HCT116 (cell line): ENCODE measurements at regions not wholly inside any gene's neighbourhood (a gene's known extent, or its start where the extent isn't known, plus 50 kb on each side); places are given as distances from the start of the nearest gene placed in this dataset.

Experiments
- ATAC-seq: fragments of 200-7000 bp; cut with Tn5 transposase; 2 replicates; pipeline ENCODE4 v1.9.1; 2020; ENCODE audit warnings: mild to moderate bottlenecking, moderate library complexity
- BruUV-seq: library from RNA; stranded (reverse); fragments of 400-500 nt; replicated peaks from 2 replicates; lab custom pipeline; 2021; lab: Mats Ljungman, UMichigan
- CTCF ChIA-PET: fragments of 300-600 bp; sonication (Branson Sonifier 250); formaldehyde crosslinking; loops from one replicate; lab custom pipeline; 2021; ENCODE audit warnings: antibody characterized with exemption; lab: Charles Lee
- POLR2A ChIA-PET: fragments of 300-600, 350-600 bp; sonication (Branson Sonifier 250); formaldehyde crosslinking; loops from one replicate; lab custom pipeline; 2021; ENCODE audit warnings: antibody characterized with exemption; lab: Charles Lee
- RAD21 ChIA-PET, 2 experiments: fragments of 300-600 bp; sonication (Branson Sonifier 250); formaldehyde crosslinking; loops; one replicate each; lab custom pipeline; 2023; ENCODE audit warnings: low total read pairs in 2 of 2; ENCODE audit not compliant: uncharacterized antibody in 2 of 2, unreplicated experiment in 2 of 2, low non-redundant PET in 1 of 2; lab: Charles Lee
- DNase-seq: peaks from one replicate; pipeline ENCODE4 v3.0.0-alpha.2; 2010; ENCODE audit warnings: low read depth, low spot score
- H2AFZ ChIP-seq: fragments of 200-600 bp; shearing (Covaris generic), sonication (generic); 2 replicates; pipeline ENCODE4 v1.6.1; 2017; ENCODE audit warnings: low read depth, mixed run types, mixed read lengths, antibody characterized with exemption, low read length; ENCODE audit not compliant: poor library complexity, severe bottlenecking
- H3K27ac ChIP-seq: 2 replicates; pipeline ENCODE4 v1.5.1; 2012; ENCODE audit warnings: low read depth, low read length
- H3K27me3 ChIP-seq: fragments of 200-600 bp; sonication (generic); 2 replicates; pipeline ENCODE4 v1.6.1; 2016; ENCODE audit warnings: mixed run types, low read length, mixed read lengths; ENCODE audit not compliant: insufficient read depth
- H3K36me3 ChIP-seq, 2 experiments: fragments of 200-500 bp in 1 of 2; fragments of 200-600 bp in 1 of 2; sonication (Bioruptor generic) in 1 of 2; sonication (generic) in 1 of 2; 2 replicates each; pipeline versions ENCODE4 v1.5.1 to v1.6.1; 2014 to 2016; ENCODE audit warnings: low read length in 2 of 2, inconsistent platforms in 1 of 2, mixed read lengths in 1 of 2, mixed run types in 1 of 2; ENCODE audit not compliant: insufficient read depth in 2 of 2, control insufficient read depth in 1 of 2
- H3K4me1 ChIP-seq, 2 experiments: fragments of 200-600 bp in 1 of 2; sonication (generic) in 1 of 2; 2 replicates each; pipeline versions ENCODE4 v1.5.1 to v1.6.1; 2012 to 2017; ENCODE audit warnings: low read length in 2 of 2, inconsistent platforms in 1 of 2, mild to moderate bottlenecking in 1 of 2, mixed read lengths in 1 of 2, mixed run types in 1 of 2, moderate library complexity in 1 of 2; ENCODE audit not compliant: insufficient read depth in 2 of 2, control insufficient read depth in 1 of 2
- H3K4me2 ChIP-seq: fragments of 200-600 bp; sonication (generic); 2 replicates; pipeline ENCODE4 v1.6.1; 2017; ENCODE audit warnings: mixed run types, low read length, mixed read lengths
- H3K4me3 ChIP-seq, 2 experiments: fragments of 200-600 bp in 1 of 2; sonication (generic) in 1 of 2; replicated peaks in 1 of 2; 2 replicates each; pipeline ENCODE4 v1.5.1; 2011 to 2016; ENCODE audit warnings: low read length in 2 of 2, control low read depth in 1 of 2, low read depth in 1 of 2, mild to moderate bottlenecking in 1 of 2, mixed read lengths in 1 of 2, mixed run types in 1 of 2
- H3K79me2 ChIP-seq: fragments of 200-600 bp; sonication (generic); 2 replicates; pipeline ENCODE4 v1.6.1; 2017; ENCODE audit warnings: mild to moderate bottlenecking, mixed run types, low read length, moderate library complexity, mixed read lengths; ENCODE audit not compliant: insufficient read depth
- H3K9ac ChIP-seq: fragments of 200-600 bp; sonication (generic); 2 replicates; pipeline ENCODE4 v1.6.1; 2016; ENCODE audit warnings: low read length, mixed read lengths
- H3K9me2 ChIP-seq: fragments of 200-600 bp; sonication (generic), shearing (Covaris generic); 2 replicates; pipeline ENCODE4 v1.6.1; 2017; ENCODE audit warnings: mixed run types, mild to moderate bottlenecking, moderate library complexity; ENCODE audit not compliant: insufficient read depth
- H3K9me3 ChIP-seq, 2 experiments: fragments of 200-500 bp in 1 of 2; fragments of 200-600 bp in 1 of 2; sonication (Bioruptor generic) in 1 of 2; sonication (generic) in 1 of 2; 2 replicates each; pipeline ENCODE4 v1.6.1; 2014 to 2017; ENCODE audit warnings: low read length in 2 of 2, mixed read lengths in 2 of 2, inconsistent platforms in 1 of 2, low read depth in 1 of 2, mild to moderate bottlenecking in 1 of 2, mixed run types in 1 of 2, moderate library complexity in 1 of 2; ENCODE audit not compliant: control insufficient read depth in 1 of 2, insufficient read depth in 1 of 2
- H4K20me1 ChIP-seq: fragments of 200-600 bp; sonication (generic), shearing (Covaris generic); 2 replicates; pipeline ENCODE4 v1.6.1; 2017; ENCODE audit warnings: mixed run types, mild to moderate bottlenecking, moderate library complexity; ENCODE audit not compliant: insufficient read depth
- CBX3 ChIP-seq: IDR thresholded peaks from 2 replicates; pipeline ENCODE4 v1.6.1; 2012; ENCODE audit warnings: low read depth
- CEBPB ChIP-seq: IDR thresholded peaks from 2 replicates; pipeline ENCODE4 v1.6.1; 2012; ENCODE audit warnings: low read depth
- EGR1 ChIP-seq: IDR thresholded peaks from 2 replicates; pipeline ENCODE4 v1.6.1; 2012; ENCODE audit warnings: low read depth
- EZH2phosphoT487 ChIP-seq: fragments of 200-600 bp; IDR thresholded peaks from 2 replicates; pipeline ENCODE4 v1.6.1; 2018; ENCODE audit warnings: antibody characterized with exemption, borderline replicate concordance
- FOSL1 ChIP-seq: IDR thresholded peaks from 2 replicates; pipeline ENCODE4 v1.6.1; 2012; ENCODE audit warnings: low read depth
- JUND ChIP-seq: IDR thresholded peaks from 2 replicates; pipeline ENCODE4 v1.6.1; 2012
- MAX ChIP-seq: IDR thresholded peaks from 2 replicates; pipeline ENCODE4 v1.6.1; 2012
- POLR2A ChIP-seq: IDR thresholded peaks from 2 replicates; pipeline ENCODE4 v1.7.0; 2011; ENCODE audit warnings: borderline replicate concordance; ENCODE audit not compliant: insufficient read depth, insufficient read length; ENCODE audit errors: extremely low read depth
- POLR2AphosphoS5 ChIP-seq: IDR thresholded peaks from 2 replicates; pipeline ENCODE4 v1.6.1; 2011; ENCODE audit warnings: mild to moderate bottlenecking, low read depth, low read length, moderate library complexity
- SIN3A ChIP-seq: IDR thresholded peaks from 2 replicates; pipeline ENCODE4 v1.6.1; 2012; ENCODE audit warnings: low read depth
- SP1 ChIP-seq: IDR thresholded peaks from 2 replicates; pipeline ENCODE4 v1.6.1; 2012; ENCODE audit warnings: low read depth
- SRF ChIP-seq: IDR thresholded peaks from 2 replicates; pipeline ENCODE4 v1.6.1; 2012; ENCODE audit warnings: low read depth
- TCF7L2 ChIP-seq: IDR thresholded peaks from 2 replicates; pipeline ENCODE4 v1.7.0; 2011; ENCODE audit warnings: borderline replicate concordance, inconsistent platforms; ENCODE audit not compliant: insufficient read depth, insufficient read length; ENCODE audit errors: extremely low read depth
- YY1 ChIP-seq: IDR thresholded peaks from 2 replicates; pipeline ENCODE4 v1.6.1; 2011; ENCODE audit warnings: low read length, low read depth, moderate library complexity, mild to moderate bottlenecking; ENCODE audit not compliant: insufficient replicate concordance; ENCODE audit errors: extremely low read depth
- ZBTB33 ChIP-seq: IDR thresholded peaks from 2 replicates; pipeline ENCODE4 v1.6.1; 2011; ENCODE audit warnings: mild to moderate bottlenecking, low read length, moderate library complexity; ENCODE audit not compliant: insufficient replicate concordance; ENCODE audit errors: extremely low read depth
- ZFX ChIP-seq: fragments of 450-650 bp; IDR thresholded peaks from 2 replicates; pipeline ENCODE4 v1.6.1; 2017
- ZNF274 ChIP-seq: fragments of 200-500 bp; sonication (Bioruptor generic); IDR thresholded peaks from 2 replicates; pipeline ENCODE4 v1.6.1; 2014; ENCODE audit warnings: mild to moderate bottlenecking, low read depth, low read length, inconsistent platforms
- intact Hi-C: fragments of 100-400 bp; cut with micrococcal nuclease; formaldehyde crosslinking; loops from 2 replicates; pipeline ENCODE4 v1.10.0; 2022
- TF ChIP-seq, protein P1 (sequence below): IDR thresholded peaks from 2 replicates; pipeline ENCODE4 v1.6.1; 2012; ENCODE audit warnings: low read depth
- TF ChIP-seq, protein P2 (sequence below), 3 experiments: fragments of 200-600 bp in 1 of 3; sonication (generic) in 1 of 3; IDR thresholded peaks in 2 of 3; conservative IDR thresholded peaks in 1 of 3; 2 replicates each; pipeline ENCODE4 v1.5.1; 2012 to 2017; ENCODE audit warnings: low read depth in 2 of 3, low read length in 2 of 3, antibody characterized with exemption in 1 of 3, borderline replicate concordance in 1 of 3, control low read depth in 1 of 3, mild to moderate bottlenecking in 1 of 3, mixed read lengths in 1 of 3, mixed run types in 1 of 3, moderate library complexity in 1 of 3; ENCODE audit not compliant: insufficient read depth in 1 of 3
- TF ChIP-seq, protein P3 (sequence below): IDR thresholded peaks from 2 replicates; pipeline ENCODE4 v1.6.1; 2012

DNA sequence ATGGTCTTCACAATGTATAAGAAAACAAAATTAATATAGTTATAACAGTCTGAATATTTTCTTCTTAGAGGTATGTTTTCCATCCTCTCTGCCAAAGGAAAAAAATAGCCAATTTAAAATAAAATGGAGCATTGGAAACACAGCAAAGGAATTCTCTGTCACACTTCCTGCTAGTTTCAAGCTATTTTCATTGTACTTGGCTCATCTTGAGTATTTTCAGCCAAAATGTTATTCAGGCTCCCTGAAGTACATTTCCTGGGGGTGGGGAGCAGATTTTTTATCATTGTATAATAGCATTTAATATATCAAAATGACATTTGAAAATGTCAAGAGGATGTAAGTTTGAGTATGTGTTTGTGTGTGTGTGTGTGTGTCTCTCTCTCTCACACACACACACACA is 463.6 kb upstream of the REG3G start:
- H3K9me2 ChIP-seq = no peaks in the 10 kb centered on the region
- RAD21 ChIA-PET = no interaction called here
- BruUV-seq = no TSS peak

More for the DNA sequence above, 463.6 kb upstream of the REG3G start:
- no peak overlapping the region for H3K27ac ChIP-seq
- H3K4me3 ChIP-seq = no peak overlapping the region
- TF ChIP-seq POLR2AphosphoS5 (no peak), EGR1 (no peak), CBX3 (no peak), ZFX (no peak), SRF (no peak), YY1 (no peak), MAX (no peak), EZH2phosphoT487 (no peak), POLR2A (no peak), SP1 (no peak), TCF7L2 (no peak), ZBTB33 (no peak), SIN3A (no peak), JUND (no peak), ZNF274 (no peak), FOSL1 (no peak), CEBPB (no peak)
- TF ChIP-seq, protein P1, sequence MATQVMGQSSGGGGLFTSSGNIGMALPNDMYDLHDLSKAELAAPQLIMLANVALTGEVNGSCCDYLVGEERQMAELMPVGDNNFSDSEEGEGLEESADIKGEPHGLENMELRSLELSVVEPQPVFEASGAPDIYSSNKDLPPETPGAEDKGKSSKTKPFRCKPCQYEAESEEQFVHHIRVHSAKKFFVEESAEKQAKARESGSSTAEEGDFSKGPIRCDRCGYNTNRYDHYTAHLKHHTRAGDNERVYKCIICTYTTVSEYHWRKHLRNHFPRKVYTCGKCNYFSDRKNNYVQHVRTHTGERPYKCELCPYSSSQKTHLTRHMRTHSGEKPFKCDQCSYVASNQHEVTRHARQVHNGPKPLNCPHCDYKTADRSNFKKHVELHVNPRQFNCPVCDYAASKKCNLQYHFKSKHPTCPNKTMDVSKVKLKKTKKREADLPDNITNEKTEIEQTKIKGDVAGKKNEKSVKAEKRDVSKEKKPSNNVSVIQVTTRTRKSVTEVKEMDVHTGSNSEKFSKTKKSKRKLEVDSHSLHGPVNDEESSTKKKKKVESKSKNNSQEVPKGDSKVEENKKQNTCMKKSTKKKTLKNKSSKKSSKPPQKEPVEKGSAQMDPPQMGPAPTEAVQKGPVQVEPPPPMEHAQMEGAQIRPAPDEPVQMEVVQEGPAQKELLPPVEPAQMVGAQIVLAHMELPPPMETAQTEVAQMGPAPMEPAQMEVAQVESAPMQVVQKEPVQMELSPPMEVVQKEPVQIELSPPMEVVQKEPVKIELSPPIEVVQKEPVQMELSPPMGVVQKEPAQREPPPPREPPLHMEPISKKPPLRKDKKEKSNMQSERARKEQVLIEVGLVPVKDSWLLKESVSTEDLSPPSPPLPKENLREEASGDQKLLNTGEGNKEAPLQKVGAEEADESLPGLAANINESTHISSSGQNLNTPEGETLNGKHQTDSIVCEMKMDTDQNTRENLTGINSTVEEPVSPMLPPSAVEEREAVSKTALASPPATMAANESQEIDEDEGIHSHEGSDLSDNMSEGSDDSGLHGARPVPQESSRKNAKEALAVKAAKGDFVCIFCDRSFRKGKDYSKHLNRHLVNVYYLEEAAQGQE = no peak
- TF ChIP-seq, protein P2, sequence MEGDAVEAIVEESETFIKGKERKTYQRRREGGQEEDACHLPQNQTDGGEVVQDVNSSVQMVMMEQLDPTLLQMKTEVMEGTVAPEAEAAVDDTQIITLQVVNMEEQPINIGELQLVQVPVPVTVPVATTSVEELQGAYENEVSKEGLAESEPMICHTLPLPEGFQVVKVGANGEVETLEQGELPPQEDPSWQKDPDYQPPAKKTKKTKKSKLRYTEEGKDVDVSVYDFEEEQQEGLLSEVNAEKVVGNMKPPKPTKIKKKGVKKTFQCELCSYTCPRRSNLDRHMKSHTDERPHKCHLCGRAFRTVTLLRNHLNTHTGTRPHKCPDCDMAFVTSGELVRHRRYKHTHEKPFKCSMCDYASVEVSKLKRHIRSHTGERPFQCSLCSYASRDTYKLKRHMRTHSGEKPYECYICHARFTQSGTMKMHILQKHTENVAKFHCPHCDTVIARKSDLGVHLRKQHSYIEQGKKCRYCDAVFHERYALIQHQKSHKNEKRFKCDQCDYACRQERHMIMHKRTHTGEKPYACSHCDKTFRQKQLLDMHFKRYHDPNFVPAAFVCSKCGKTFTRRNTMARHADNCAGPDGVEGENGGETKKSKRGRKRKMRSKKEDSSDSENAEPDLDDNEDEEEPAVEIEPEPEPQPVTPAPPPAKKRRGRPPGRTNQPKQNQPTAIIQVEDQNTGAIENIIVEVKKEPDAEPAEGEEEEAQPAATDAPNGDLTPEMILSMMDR (IDR thresholded peaks at IDR 0.05 in 2 of 3, conservative IDR thresholded peaks at IDR 0.05 in 1 of 3; ENCODE audit: borderline replicate concordance in 1 of 3, insufficient read depth in 1 of 3, low read depth in 2 of 3, low read length in 2 of 3) = no peak
- TF ChIP-seq, protein P3, sequence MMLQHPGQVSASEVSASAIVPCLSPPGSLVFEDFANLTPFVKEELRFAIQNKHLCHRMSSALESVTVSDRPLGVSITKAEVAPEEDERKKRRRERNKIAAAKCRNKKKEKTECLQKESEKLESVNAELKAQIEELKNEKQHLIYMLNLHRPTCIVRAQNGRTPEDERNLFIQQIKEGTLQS = no peak
- H3K27me3 ChIP-seq = no peaks in the 10 kb centered on the region
- DNase-seq (no peak), ATAC-seq (no peak)
- intact Hi-C loops = no loop called here
- no peaks in the 10 kb centered on the region for H3K36me3 ChIP-seq
- ChIA-PET CTCF (no interaction called here), POLR2A (no interaction called here)
- H3K9ac ChIP-seq = no peak overlapping the region
- H3K4me1 ChIP-seq = no peaks in the 10 kb centered on the region
- no peaks in the 10 kb centered on the region for H3K79me2 ChIP-seq
- H3K9me3 ChIP-seq = peaks cover 12 to 14% of the 10 kb centered on the region in 2 experiments; a peak in 2 of 4 replicates
- no peak overlapping the region for H2AFZ ChIP-seq
- H3K4me2 ChIP-seq = no peak overlapping the region
- no peaks in the 10 kb centered on the region for H4K20me1 ChIP-seq
